ENCODE measurements at regions not wholly inside any gene's neighbourhood (a gene's known extent, or its start where the extent isn't known, plus 50 kb on each side); places are given as distances from the start of the nearest gene placed in this dataset.

GRCh38 chr3:189049458-189050236 lies 122.1 kb upstream of the TPRG1 start:
- DNase-seq (ENCODE audit: low read depth) = peak; percentile 10

GRCh38 chr3:189053322-189053721 lies 118.4 kb upstream of the TPRG1 start:
- no peak for DNase-seq (ENCODE audit: low read depth)

GRCh38 chr3:189056646-189057335 lies 115.0 kb upstream of the TPRG1 start:
- no peak for DNase-seq (ENCODE audit: low read depth)

- DNase-seq (ENCODE audit: low read depth) = no peak
Observed at GRCh38 chr3:189057369-189057768, 114.4 kb upstream of the TPRG1 start.

GRCh38 chr3:189058071-189058470 lies 113.7 kb upstream of the TPRG1 start:
- no peak for DNase-seq (ENCODE audit: low read depth)

- DNase-seq (ENCODE audit: low read depth) = no peak
Observed at GRCh38 chr3:189070965-189071364, 100.8 kb upstream of the TPRG1 start.

GRCh38 chr3:189071446-189071845 lies 100.3 kb upstream of the TPRG1 start:
- DNase-seq (ENCODE audit: low read depth) = peak; percentile 66

- DNase-seq (ENCODE audit: low read depth) = no peak
Observed at GRCh38 chr3:189076449-189076848, 95.3 kb upstream of the TPRG1 start.

- DNase-seq (ENCODE audit: low read depth) = no peak
Observed at GRCh38 chr3:189080745-189081144, 91.0 kb upstream of the TPRG1 start.

GRCh38 chr3:189082666-189083427 lies 88.9 kb upstream of the TPRG1 start:
- no peak for DNase-seq (ENCODE audit: low read depth)

GRCh38 chr3:189084620-189085019 lies 87.2 kb upstream of the TPRG1 start:
- DNase-seq (ENCODE audit: low read depth) = no peak

- no peak for DNase-seq (ENCODE audit: low read depth)
Observed at GRCh38 chr3:189092547-189092946, 79.2 kb upstream of the TPRG1 start.

- no peak for DNase-seq (ENCODE audit: low read depth)
Observed at GRCh38 chr3:189094539-189094938, 77.2 kb upstream of the TPRG1 start.

- DNase-seq (ENCODE audit: low read depth) = no peak
Observed at GRCh38 chr3:189096092-189096491, 75.7 kb upstream of the TPRG1 start.

GRCh38 chr3:189099031-189099471 lies 72.7 kb upstream of the TPRG1 start:
- peak; percentile 62 for DNase-seq (ENCODE audit: low read depth)

GRCh38 chr3:189099505-189100290 lies 72.1 kb upstream of the TPRG1 start:
- DNase-seq (ENCODE audit: low read depth) = no peak

GRCh38 chr3:189100866-189101265 lies 70.9 kb upstream of the TPRG1 start:
- no peak for DNase-seq (ENCODE audit: low read depth)

- no peak for DNase-seq (ENCODE audit: low read depth)
Observed at GRCh38 chr3:189101594-189101993, 70.2 kb upstream of the TPRG1 start.

- peak; percentile 41 for DNase-seq (ENCODE audit: low read depth)
Observed at GRCh38 chr3:189103208-189103607, 68.6 kb upstream of the TPRG1 start.

GRCh38 chr3:189108067-189108466 lies 63.7 kb upstream of the TPRG1 start:
- no peak for DNase-seq (ENCODE audit: low read depth)

GRCh38 chr3:189108735-189109134 lies 63.0 kb upstream of the TPRG1 start:
- DNase-seq (ENCODE audit: low read depth) = no peak

- no peak for DNase-seq (ENCODE audit: low read depth)
Observed at GRCh38 chr3:189109145-189109544, 62.6 kb upstream of the TPRG1 start.

Measured in RPMI7951 (cell line).